CD4-positive, alpha-beta T cell (primary cell): ENCODE measurements at regions not wholly inside any gene's neighbourhood (a gene's known extent, or its start where the extent isn't known, plus 50 kb on each side); places are given as distances from the start of the nearest gene placed in this dataset.
"Not testable (repeated sequence)": the region's sequence is repeated elsewhere in the genome, so short reads cannot be mapped to it uniquely, and the experiment has no call there.

Source experiments
- ATAC-seq: fragments of 200-7000 bp; cut with Tn5 transposase; one replicate; pipeline ENCODE4 v1.10.0; 2022; ENCODE audit warnings: mild to moderate bottlenecking; ENCODE audit not compliant: poor library complexity
- CTCF ChIA-PET: fragments of 350-600 bp; sonication (Branson Sonifier 250); formaldehyde crosslinking; loops from one replicate; lab custom pipeline; 2021; ENCODE audit warnings: antibody characterized with exemption, inconsistent platforms; lab: Charles Lee
- POLR2A ChIA-PET: fragments of 350-600 bp; sonication (Branson Sonifier 250); formaldehyde crosslinking; loops from one replicate; lab custom pipeline; 2021; ENCODE audit warnings: antibody characterized with exemption, inconsistent platforms; lab: Charles Lee
- DNase-seq, 14 experiments: peaks; one replicate each; pipeline ENCODE4 v3.0.0-alpha.2; 2013 to 2020; ENCODE audit warnings: mixed read lengths in 2 of 14
- H3K27ac ChIP-seq, 2 donors: one replicate each; pipeline versions ENCODE4 v1.5.1 to v1.7.0; 2013; ENCODE audit warnings: low read length in 2 of 2, low read depth in 1 of 2, mild to moderate bottlenecking in 1 of 2
- H3K27me3 ChIP-seq, 2 experiments: 1 replicate in 1 of 2; 2 replicates in 1 of 2; pipeline versions ENCODE4 v1.6.1 to v1.7.0; 2013; ENCODE audit warnings: low read length in 2 of 2, control low read depth in 1 of 2, mild to moderate bottlenecking in 1 of 2, moderate library complexity in 1 of 2; ENCODE audit not compliant: insufficient read depth in 2 of 2, control insufficient read depth in 1 of 2
- H3K36me3 ChIP-seq: one replicate; pipeline ENCODE4 v1.6.1; 2013; ENCODE audit warnings: low read length, control low read depth; ENCODE audit not compliant: insufficient read depth
- H3K4me1 ChIP-seq: one replicate; pipeline ENCODE4 v1.6.1; 2013; ENCODE audit warnings: low read length, control low read depth; ENCODE audit not compliant: insufficient read depth
- H3K4me3 ChIP-seq: one replicate; pipeline ENCODE4 v1.5.1; 2013; ENCODE audit warnings: mild to moderate bottlenecking, low read length, moderate library complexity
- H3K9me3 ChIP-seq, 2 experiments: 1 replicate in 1 of 2; 2 replicates in 1 of 2; pipeline versions ENCODE4 v1.6.1 to v1.7.0; 2013; ENCODE audit warnings: low read length in 2 of 2, mild to moderate bottlenecking in 2 of 2, control low read depth in 1 of 2, moderate library complexity in 1 of 2; ENCODE audit not compliant: control insufficient read depth in 1 of 2, insufficient read depth in 1 of 2
- H3K27ac Mint-ChIP-seq: one replicate; pipeline ENCODE4 v1.8.0; 2020; ENCODE audit warnings: mixed read lengths
- H3K27me3 Mint-ChIP-seq: one replicate; pipeline ENCODE4 v1.8.0; 2021; ENCODE audit warnings: mixed read lengths
- H3K36me3 Mint-ChIP-seq: one replicate; pipeline ENCODE4 v1.8.0; 2021; ENCODE audit warnings: low read depth, mixed read lengths
- H3K4me1 Mint-ChIP-seq: one replicate; pipeline ENCODE4 v1.8.0; 2021; ENCODE audit warnings: low read depth, mixed read lengths
- H3K4me3 Mint-ChIP-seq: one replicate; pipeline ENCODE4 v1.8.0; 2020; ENCODE audit warnings: mild to moderate bottlenecking, mixed read lengths
- H3K9me3 Mint-ChIP-seq: one replicate; pipeline ENCODE4 v1.8.0; 2020; ENCODE audit warnings: mixed read lengths
- CTCF ChIP-seq: fragments of 200-600 bp; IDR thresholded peaks from one replicate; pipeline ENCODE4 v1.8.0; 2022; ENCODE audit warnings: antibody characterized with exemption, mild to moderate bottlenecking
- intact Hi-C, 2 experiments: fragments of 100-400 bp; cut with DNase I in 1 of 2; cut with micrococcal nuclease in 1 of 2; formaldehyde crosslinking; loops; one replicate each; pipeline versions ENCODE4 v1.15.1 to v1.9.0; 2023 to 2025; cut with DNase I, micrococcal nuclease

- no peak for TF ChIP-seq CTCF
- Mint-ChIP-seq H3K36me3 (no peaks in the 10 kb centered on the region), H3K4me1 (no peaks in the 10 kb centered on the region), H3K4me3 (no peak overlapping the region), H3K27ac (no peak overlapping the region), H3K9me3 (no peaks in the 10 kb centered on the region), H3K27me3 (no peaks in the 10 kb centered on the region)
- H3K9me3 ChIP-seq: no peaks in the 10 kb centered on the region
- H3K36me3 ChIP-seq: no peaks in the 10 kb centered on the region
- CTCF ChIA-PET: no interaction called here
- intact Hi-C loops: no loop called here
- no peaks in the 10 kb centered on the region for H3K4me1 ChIP-seq
- H3K27me3 ChIP-seq: no peaks in the 10 kb centered on the region
- POLR2A ChIA-PET: no interaction called here
- ATAC-seq (no peak), DNase-seq (no peak)
- no peak overlapping the region for H3K27ac ChIP-seq
- no peak overlapping the region for H3K4me3 ChIP-seq
Observed at GRCh38 chr5:154676508-154676907, 78.7 kb upstream of the LARP1 start.

- CTCF ChIA-PET: interaction anchor here (0.7 kb wide), 1 partner anchor 116 kb away, joined by 5 read pairs; no protein-coding TSS in a partner anchor
- TF ChIP-seq CTCF: no peak
- no peaks in the 10 kb centered on the region for H3K36me3 ChIP-seq
- H3K9me3 ChIP-seq: no peaks in the 10 kb centered on the region
- Mint-ChIP-seq H3K4me1 (no peaks in the 10 kb centered on the region), H3K27ac (no peak overlapping the region), H3K27me3 (no peaks in the 10 kb centered on the region), H3K4me3 (no peak overlapping the region), H3K36me3 (no peaks in the 10 kb centered on the region), H3K9me3 (no peaks in the 10 kb centered on the region)
- DNase-seq: no peak
- no peaks in the 10 kb centered on the region for H3K4me1 ChIP-seq
- intact Hi-C loops: no loop called here
- no peak for ATAC-seq
- no peaks in the 10 kb centered on the region for H3K27me3 ChIP-seq
- H3K27ac ChIP-seq: no peak overlapping the region
- H3K4me3 ChIP-seq: no peak overlapping the region
- POLR2A ChIA-PET: no interaction called here
Observed at GRCh38 chr5:154674029-154674428, 81.1 kb upstream of the LARP1 start.

GRCh38 chr5:154673506-154673905 is 81.7 kb upstream of the LARP1 start:
- no peaks in the 10 kb centered on the region for H3K27me3 Mint-ChIP-seq
- TF ChIP-seq CTCF: no peak
- no peak overlapping the region for H3K4me3 Mint-ChIP-seq
- no peaks in the 10 kb centered on the region for H3K36me3 ChIP-seq
- no peak overlapping the region for H3K4me3 ChIP-seq
- H3K27me3 ChIP-seq: no peaks in the 10 kb centered on the region
- H3K27ac ChIP-seq: no peak overlapping the region
- no peaks in the 10 kb centered on the region for H3K36me3 Mint-ChIP-seq
- H3K9me3 ChIP-seq: peaks cover 0 to under 1% of the 10 kb centered on the region in 2 experiments
- intact Hi-C loops: no loop called here
- no peaks in the 10 kb centered on the region for H3K4me1 ChIP-seq
- no peak for ATAC-seq
- ChIA-PET POLR2A (no interaction called here), CTCF (no interaction called here)
- no peak for DNase-seq
- H3K4me1 Mint-ChIP-seq: no peaks in the 10 kb centered on the region
- no peaks in the 10 kb centered on the region for H3K9me3 Mint-ChIP-seq
- H3K27ac Mint-ChIP-seq: no peak overlapping the region

GRCh38 chr5:154669913-154670312 is 85.3 kb upstream of the LARP1 start:
- intact Hi-C loops, H3K27me3 Mint-ChIP-seq, H3K4me3 Mint-ChIP-seq, DNase-seq, H3K36me3 Mint-ChIP-seq, H3K4me3 ChIP-seq, H3K36me3 ChIP-seq, H3K27ac ChIP-seq, H3K27ac Mint-ChIP-seq, CTCF ChIA-PET, H3K9me3 Mint-ChIP-seq, H3K27me3 ChIP-seq, ATAC-seq, POLR2A ChIA-PET, H3K4me1 Mint-ChIP-seq, H3K4me1 ChIP-seq: not testable (repeated sequence)
- H3K9me3 ChIP-seq: peaks cover 9 to 25% of the 10 kb centered on the region in 2 experiments
